HG02885 (cell line): ENCODE measurements at regions not wholly inside any gene's neighbourhood (a gene's known extent, or its start where the extent isn't known, plus 50 kb on each side); places are given as distances from the start of the nearest gene placed in this dataset.
"Not testable (repeated sequence)": the region's sequence is repeated elsewhere in the genome, so short reads cannot be mapped to it uniquely, and the experiment has no call there.

ENCODE experiments used
- ATAC-seq: cut with Tn5 transposase; IDR thresholded peaks from one replicate; pipeline ENCODE4 v1.9.1; 2021; ENCODE audit warnings: mild to moderate bottlenecking; ENCODE audit not compliant: unreplicated experiment, poor library complexity

DNA sequence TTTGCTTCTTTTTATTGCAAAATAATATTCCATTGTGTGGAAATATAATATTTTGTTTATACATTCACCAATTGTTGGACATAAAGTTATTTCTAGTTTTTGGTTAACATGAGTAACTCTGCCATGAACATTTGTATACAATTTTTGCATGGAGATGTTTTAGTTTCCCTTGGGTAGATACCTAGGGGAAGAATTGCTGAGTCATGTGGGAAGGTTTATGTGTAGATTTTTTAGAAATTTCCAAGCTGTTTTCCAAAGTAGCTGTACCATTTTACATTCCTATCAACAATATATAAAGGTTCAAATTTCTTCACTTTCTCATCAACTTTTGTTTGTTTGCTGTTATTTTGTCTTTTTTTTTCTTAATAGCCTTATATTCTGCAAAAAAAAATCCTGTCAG is 664.7 kb upstream of the FBXO33 start:
- ATAC-seq: no peak

DNA sequence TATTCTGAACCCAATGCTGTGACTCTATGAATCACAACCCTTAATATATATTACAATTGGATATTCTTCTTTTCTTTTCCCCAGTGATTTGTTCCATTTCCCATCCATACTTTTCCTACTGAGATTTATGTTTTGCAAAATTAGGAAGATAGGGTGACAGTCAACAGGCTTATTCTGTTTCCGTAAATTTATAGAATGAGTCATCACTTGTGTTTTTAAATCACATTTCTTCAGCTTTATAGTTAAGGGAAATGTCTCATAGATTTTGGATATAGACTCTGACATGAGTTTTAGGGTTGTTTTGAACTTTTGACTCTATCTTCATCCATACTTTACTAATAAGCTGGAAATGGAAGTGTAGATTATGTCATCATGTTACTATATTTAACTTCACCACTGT is 661.6 kb upstream of the FBXO33 start:
- ATAC-seq: no peak

DNA sequence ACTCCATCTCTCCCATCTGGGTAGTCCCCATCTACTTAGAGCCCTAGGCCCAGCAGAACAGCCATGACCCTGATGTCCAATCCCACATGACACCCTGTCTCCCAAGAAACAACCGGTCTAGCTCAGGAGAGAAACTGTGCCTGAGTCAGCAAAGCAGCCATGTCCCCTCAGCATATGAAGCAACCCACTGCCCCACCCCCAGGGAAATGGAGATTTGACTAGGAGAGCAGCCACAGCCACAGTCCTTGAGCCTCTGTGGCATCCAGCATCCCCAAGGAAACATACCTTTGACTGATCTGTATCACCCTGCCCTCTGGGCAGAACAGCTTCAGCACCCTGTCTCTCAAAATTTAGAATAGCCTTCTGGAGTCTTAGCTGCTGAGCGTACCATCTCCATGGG is 641.9 kb upstream of the FBXO33 start:
- ATAC-seq: no peak

DNA sequence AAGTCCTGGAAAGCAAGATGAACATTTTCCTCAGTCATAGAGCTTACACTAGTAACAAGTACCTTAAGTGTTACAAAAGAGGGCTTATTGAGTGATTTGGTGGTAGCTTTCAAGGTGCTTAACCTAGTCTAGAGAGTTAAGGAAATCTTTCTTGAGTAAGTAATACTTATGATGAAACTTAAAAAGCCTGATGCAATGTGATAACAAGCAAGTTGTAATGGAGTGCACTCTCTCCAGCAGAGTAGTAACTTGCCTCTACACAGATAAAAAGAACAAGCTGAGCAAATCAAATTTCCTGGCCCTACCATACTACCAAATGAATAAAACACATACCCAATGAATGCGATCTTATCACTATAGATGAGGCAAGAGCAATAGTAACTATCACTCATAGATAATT is 639.9 kb upstream of the FBXO33 start:
- ATAC-seq: no peak

DNA sequence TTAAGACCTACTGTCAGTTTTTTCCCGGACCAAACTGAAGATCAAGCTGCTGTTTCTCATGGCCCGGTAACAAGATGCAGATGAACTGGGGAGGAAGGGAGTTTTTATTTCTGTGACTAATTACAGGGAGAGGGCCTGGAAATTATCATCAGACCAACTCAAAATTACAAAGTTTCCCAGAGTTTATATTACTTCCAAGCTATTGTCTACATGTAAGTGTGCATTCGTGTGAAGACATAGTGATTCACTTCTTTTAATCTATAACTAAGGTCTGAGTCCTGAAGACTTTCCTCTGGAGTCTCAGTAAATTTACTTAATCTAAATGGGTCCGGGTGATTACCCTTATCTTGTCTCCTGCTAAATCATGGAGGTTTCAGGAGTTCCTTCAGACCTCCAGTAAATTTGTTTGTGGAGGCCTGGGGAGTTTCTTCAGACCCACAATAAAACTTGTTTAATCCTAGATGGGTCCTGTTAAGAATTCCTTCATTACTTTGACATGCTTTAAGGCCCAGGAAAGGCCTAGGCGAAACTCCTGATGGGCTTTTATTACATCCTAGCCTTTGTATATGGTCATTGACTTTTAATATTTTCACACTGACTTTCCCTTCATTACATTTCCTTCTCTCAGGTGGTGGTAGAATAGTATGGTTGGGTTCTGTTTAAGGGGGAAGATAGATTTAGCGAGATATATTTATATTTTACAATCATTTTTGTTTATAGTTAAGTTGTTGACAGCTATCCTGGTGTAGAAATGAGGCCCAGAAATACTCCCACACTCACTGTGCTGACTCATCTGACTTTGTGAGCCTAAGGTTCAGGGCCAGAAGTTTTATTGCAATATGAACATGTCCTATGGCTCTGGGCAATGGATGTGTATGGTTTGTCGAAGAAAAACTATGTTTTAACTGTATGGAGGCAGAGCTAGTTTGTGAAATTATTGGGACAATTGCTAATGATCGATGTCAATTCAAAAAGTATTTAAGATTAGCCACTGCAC is 627.0 kb upstream of the FBXO33 start:
- no peak for ATAC-seq

DNA sequence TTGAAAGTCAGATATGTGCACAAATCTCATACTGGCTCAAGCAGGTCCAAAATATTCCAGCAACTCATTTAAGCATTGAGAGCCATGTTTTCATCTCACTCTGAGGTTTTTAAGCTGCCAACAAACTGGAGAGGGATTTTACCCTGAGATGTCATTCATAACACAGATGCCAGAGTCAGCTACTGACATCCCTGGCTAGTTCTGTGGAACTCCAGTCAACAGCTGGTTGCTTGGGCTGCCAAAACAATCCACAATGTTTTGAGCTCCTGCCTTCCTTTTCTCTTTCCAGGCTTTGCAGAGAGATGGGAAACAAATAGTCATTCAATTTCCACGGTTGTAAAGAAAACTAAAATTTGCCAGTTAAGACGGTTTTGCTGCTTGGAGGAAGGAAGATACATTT is 621.2 kb upstream of the FBXO33 start:
- no peak for ATAC-seq

DNA sequence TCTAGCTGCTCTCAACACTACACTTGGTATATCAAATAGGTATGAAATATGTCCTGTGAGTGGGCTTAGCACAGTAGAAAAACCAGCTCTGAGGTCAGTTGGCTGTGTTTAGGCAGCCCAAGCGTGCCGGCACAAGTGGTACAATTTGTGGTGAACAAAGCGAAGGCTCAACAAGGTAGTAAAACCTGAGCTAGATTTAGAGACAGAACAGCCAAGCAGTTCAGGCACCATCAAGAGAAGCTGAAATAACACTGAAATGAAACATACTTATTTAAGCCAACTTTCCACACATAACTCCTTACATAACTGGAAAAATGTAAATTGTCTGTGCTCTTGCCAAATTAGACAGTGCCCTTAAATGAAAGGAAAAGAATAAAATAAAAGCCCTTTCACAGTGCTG is 596.8 kb upstream of the FBXO33 start:
- ATAC-seq: no peak

DNA sequence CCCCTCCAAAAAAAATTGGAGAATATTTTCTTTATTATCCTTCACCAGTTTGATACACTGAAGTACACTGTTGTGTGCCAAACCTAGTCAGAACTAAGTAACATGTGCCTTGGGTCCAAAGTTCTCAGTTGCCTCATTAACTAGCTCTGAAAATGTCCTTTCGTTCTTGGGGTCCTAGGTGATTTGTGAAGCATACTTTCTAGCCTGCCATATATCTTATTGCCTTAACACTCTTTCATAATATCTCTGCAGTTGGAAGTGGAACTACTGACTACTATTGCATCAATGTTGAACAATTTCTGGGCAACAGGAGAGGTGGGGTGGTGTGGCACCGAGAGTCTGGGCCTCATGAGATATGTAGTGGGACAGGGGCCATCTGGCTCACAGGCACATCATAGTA is 592.9 kb upstream of the FBXO33 start:
- no peak for ATAC-seq

DNA sequence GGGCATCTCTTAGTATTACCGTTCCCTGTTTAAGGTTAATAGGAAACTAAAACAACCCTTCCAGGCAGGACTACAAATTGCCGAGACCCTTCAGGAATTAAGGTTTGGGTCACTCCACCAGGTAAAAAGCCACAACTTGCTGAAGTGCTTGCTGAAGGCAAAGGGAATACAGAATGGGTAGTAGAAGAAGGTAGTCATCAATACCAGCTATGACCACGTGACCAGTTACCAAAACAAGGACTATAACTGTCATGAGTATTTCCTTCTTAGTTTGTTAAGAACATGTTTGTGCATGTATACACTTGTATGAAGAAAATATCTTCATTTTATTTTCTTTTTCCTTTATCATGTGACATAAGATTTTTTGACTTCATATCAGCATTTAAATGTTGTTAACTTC is 578.7 kb upstream of the FBXO33 start:
- ATAC-seq: no peak

DNA sequence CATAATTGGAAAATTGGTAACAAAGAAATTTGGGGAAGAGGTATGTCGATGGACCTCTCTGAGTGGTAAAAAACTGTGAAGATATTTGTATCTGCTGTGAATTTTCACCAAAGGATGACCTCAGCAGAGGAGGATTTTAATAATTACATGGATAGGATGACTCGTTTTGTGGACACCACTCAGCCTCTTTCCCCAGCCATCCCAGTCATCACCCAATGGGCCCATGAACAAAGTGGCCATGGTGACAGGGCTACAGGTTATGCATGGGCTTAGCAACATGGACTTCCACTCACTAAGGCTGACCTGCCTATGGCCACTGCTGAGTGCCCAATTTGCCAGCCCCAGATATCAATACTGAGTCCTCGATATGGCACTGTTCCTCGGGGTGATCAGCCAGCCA is 577.5 kb upstream of the FBXO33 start:
- no peak for ATAC-seq

DNA sequence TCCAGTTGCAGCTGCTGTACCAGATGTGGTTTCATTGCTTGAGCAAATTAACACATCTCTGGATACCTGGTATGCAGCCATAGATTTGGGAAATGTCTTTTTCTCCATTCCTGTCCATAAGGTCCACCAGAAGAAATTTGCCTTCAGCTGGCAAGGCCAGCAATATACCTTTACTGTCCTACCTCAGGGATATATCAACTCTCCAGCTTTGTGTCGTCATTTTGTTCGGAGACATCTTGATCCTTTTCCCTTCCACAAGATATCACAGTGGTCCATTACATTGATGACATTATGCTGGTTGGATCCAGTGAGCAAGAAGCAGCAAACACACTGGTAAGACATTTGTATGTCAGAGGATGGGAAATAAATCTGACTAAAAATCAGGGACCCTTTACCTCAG is 576.1 kb upstream of the FBXO33 start:
- ATAC-seq: not testable (repeated sequence)

DNA sequence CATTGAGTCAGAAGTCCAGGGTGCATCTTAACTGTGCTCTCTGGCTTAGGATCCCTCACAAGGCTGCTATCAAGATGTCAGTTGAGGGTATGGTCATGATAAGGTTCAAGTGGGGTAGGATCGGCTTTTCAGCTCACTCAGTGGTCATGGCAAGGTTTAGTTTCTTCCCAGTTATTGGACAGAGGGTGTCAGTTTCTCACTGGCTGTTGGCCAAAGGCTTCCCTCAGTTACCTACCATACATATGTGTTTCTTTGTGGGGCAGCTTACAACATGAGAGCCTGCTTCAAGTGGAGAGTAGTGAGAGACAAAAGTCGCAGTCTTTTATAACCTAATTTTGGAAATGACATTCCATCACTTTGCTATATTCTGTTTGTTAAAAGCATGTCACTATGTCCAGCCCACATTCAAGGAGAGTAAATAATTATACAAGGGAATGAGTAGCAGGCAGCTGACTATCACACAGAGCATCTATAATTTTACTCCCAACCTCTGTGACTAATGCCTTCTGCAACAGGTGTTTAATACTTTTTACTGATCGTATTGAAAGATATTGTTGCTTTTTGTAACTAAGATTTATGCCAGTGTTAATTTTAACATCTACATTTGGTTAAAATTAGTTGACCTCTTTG is 572.8 kb upstream of the FBXO33 start:
- ATAC-seq: no peak

DNA sequence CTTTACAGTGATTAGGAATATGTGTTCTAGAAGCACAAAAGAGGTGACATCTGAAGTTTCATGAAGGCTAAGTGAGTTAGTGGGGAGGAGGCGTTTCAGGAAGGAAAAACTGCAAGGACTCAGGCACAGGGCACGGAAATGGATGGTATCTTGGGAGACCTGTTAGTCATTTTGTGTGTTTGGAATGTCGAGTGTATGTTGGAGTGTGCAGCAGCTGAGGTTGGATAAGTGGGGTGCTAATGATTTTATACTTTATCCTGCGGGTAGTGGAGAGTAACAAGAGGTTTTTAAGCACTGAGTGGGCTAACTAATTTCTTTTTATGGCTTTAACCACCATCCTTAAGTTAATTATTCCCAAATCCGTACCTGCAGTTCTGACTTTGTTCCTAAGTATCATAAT is 571.5 kb upstream of the FBXO33 start:
- ATAC-seq: no peak

DNA sequence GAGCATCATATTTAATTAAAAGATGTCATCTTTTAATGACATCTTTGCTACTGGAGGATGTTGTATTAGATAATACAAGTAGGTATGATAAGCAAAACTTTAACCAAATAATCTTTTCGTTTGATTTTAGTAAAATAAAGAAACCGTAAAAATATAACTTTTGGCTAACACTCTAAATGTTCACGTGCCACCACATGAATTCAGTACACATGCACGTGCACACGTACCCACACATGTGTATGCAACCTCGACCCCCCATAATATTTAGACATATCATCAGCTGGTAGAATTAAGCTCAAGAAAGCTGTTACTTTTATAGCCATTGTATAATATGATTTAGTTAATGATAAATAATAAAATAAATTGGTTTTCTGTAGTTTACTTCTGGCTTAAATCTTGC is 566.6 kb upstream of the FBXO33 start:
- ATAC-seq: no peak

DNA sequence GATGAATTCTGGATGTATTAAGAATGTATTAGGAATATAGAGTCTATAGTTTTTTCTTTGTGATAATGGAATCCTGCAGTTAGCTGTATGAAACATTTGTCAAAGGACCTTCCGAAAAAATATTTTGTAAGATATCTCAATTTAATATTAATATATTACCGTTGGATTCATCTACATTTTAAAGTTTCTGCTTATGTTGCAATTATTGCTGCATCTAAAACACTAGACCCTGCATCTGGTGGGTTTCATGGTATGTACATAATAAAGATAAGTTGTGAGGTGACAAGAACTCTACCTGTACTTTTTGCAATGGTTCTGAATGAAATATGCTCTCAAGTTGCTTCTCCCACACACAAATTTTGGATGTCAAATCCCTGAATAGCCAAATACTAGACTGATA is 565.9 kb upstream of the FBXO33 start:
- no peak for ATAC-seq

DNA sequence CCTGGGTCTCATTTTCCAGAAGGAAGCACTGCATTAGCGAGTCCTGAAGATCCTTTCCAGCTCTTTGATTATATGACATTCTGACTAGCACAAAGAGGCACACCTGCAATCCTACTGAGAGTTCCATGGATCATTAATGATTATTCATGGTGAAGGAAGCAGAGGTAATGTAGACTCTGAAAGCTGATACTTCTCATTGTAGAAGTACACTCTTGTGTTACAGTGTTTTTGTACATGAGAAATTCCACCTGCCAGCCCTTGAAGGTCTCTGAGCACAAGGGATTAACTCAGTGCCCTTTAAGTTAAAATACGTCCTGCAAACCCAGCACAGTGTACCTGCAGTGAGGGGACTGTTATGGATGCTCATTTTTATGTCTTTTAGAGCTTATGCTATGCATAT is 558.8 kb upstream of the FBXO33 start:
- no peak for ATAC-seq

DNA sequence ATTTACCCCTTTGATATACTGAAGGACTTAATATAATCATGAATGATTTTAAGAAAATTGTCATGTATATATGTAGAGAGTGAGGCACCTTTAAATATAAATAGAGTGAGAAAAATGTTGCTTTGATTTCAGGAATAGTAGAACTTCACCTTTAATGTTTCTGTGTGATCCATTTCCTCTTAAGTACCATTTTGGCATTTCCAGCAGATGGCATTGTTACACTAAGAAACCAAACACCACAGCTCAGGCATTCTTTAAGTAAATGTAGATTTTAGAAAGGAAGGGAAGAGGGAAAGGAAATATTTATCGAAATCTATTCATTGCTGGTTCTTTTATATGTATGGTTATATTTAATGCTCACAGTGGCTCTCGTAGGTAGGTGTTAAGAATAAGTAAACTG is 556.7 kb upstream of the FBXO33 start:
- ATAC-seq: no peak

DNA sequence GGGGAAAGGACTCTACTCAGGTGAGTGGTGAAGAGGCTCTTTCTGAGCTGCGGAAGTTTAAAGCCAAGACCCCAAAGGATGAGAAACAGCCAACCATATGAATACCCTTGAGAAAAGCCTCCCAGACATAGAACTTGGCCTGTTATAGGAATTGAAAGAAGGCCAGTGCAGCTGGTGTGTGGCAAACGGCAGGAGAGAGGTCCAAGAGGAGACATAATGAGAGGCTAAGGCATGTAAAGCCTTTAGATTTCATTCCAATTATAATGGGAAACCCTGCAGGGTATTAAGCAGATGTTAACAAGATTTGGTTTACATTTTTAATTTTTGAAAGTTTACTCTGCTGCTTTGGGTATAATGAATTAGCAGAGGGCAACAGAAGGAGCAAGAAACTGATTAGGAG is 552.1 kb upstream of the FBXO33 start:
- no peak for ATAC-seq

DNA sequence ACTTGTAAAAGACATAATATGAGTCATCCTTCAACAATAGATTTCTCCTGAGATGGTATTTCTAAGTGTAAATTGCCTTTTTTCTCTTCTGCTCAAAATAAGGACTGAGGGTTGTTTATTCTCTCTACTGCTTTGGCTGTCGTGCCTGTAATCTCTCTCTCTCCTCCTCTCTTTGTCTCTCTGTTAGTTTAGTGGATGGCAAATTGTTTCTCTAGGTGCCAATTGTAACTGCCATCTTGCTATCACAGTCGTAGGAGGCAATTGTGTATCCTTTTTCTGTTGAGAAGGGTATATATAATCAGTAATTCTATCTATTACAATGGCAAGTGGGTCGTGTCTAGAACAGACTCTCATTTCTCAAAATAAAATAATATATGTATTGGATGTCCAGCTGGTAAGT is 545.0 kb upstream of the FBXO33 start:
- ATAC-seq: no peak

DNA sequence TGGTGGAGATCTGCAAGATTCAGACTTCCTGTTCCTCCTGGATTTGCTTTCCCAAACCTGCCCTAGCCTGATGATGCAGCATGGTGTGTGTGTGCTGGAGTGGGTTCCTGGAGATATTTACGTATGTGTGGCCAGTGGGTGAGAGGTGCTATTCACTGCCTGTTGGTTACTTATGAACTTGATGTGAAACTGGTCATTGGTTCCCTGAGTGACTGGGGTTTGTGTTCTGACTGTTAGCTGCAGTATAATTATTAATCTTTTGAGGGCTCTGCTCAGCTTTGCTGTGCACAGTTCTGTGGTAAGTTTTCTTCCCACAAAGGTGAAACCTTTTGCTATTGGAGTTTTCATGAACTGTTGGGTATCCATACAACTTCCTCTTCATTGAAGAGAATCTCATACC is 541.8 kb upstream of the FBXO33 start:
- peak; percentile 67 for ATAC-seq

DNA sequence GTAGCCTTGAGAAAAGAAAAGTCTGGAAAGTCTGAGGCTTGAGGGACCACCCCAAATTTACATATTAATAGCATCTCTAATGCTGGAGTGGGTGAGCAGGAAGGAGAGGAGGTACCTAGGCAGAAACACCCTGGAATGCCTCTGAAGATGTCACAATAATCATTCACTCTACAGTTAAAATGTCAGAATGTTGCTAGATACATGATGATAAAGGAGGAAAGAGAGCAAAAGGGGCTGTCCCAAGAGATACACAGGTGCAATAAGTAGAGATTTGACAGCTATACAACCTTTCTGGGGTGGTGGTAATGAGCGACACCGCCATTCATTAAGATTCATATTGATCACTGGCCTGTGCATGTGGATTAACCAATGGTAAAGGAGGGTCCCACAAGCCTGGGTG is 540.5 kb upstream of the FBXO33 start:
- no peak for ATAC-seq

DNA sequence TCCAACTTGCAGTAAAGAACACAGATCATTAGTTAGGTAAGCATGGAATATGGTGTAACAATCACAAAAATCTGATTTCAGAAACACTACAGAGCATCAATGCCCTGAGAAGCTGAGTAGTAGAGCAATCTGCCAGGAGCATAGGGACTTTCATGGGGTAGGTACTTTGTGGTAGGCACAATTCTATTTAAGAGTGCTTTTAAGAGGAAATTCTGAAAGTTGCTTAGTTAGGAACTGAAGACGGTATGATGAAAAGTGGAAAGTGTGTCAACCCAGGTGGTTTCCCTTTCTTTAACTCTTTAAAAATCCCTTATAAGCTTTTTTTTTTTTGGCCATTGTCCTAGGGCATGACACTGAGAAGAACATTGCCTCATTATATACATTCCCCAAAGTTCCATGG is 535.7 kb upstream of the FBXO33 start:
- no peak for ATAC-seq
